Fibroblast of villous mesenchyme (primary cell): ENCODE measurements at regions not wholly inside any gene's neighbourhood (a gene's known extent, or its start where the extent isn't known, plus 50 kb on each side); places are given as distances from the start of the nearest gene placed in this dataset.
A peak's percentile ranks its signal among the peaks of the same experiment; 100 is the strongest.

Experiments
- DNase-seq: peaks from one replicate; pipeline ENCODE4 v3.0.0-alpha.2; 2010; ENCODE audit warnings: low read depth
- H3K4me3 ChIP-seq: 2 replicates; pipeline ENCODE4 v1.5.1; 2011; ENCODE audit warnings: low read depth, mild to moderate bottlenecking, low read length
- CTCF ChIP-seq: IDR thresholded peaks from 2 replicates; pipeline ENCODE4 v1.5.1; 2012; ENCODE audit warnings: low read depth, mild to moderate bottlenecking, low read length; ENCODE audit not compliant: insufficient read depth

- H3K4me3 ChIP-seq = no peak overlapping the region
- DNase-seq = no peak
- no peak for TF ChIP-seq CTCF
These were observed 1106.0 kb downstream of the TAF11L14 start for GRCh38 chr5:18740301-18740700.

GRCh38 chr5:18742830-18743229, 1108.6 kb downstream of the TAF11L14 start:
- no peak for DNase-seq
- no peak for TF ChIP-seq CTCF
- no peak overlapping the region for H3K4me3 ChIP-seq

- no peak for DNase-seq
- no peak overlapping the region for H3K4me3 ChIP-seq
- TF ChIP-seq CTCF = no peak
These were observed 1110.2 kb downstream of the TAF11L14 start for GRCh38 chr5:18744441-18744840.

- peak; percentile 2 for DNase-seq
- no peak for TF ChIP-seq CTCF
- peak overlapping the region; percentile 60 for H3K4me3 ChIP-seq
These were observed 1111.1 kb downstream of the TAF11L14 start for GRCh38 chr5:18745042-18745987.

- TF ChIP-seq CTCF = no peak
- DNase-seq = peak; percentile 60
- peak overlapping the region; percentile 60 for H3K4me3 ChIP-seq
These were observed 1111.8 kb downstream of the TAF11L14 start for GRCh38 chr5:18745988-18746615.

- no peak for DNase-seq
- no peak overlapping the region for H3K4me3 ChIP-seq
- no peak for TF ChIP-seq CTCF
These were observed 1115.5 kb downstream of the TAF11L14 start for GRCh38 chr5:18749763-18750162.
